GM12865 (cell line): ENCODE measurements at regions not wholly inside any gene's neighbourhood (a gene's known extent, or its start where the extent isn't known, plus 50 kb on each side); places are given as distances from the start of the nearest gene placed in this dataset.

Experiments used
- DNase-seq: peaks from one replicate; pipeline ENCODE4 v3.0.0; 2010; ENCODE audit warnings: low read depth
- H3K4me3 ChIP-seq: 2 replicates; pipeline ENCODE4 v1.5.1; 2011; ENCODE audit warnings: mild to moderate bottlenecking, low read depth, low read length, control low read depth
- TF ChIP-seq, protein P1 (sequence below): IDR thresholded peaks from 2 replicates; pipeline ENCODE4 v1.5.1; 2011; ENCODE audit warnings: low read length, control low read depth, low read depth, inconsistent platforms; ENCODE audit not compliant: insufficient read depth; ENCODE audit errors: missing control alignments

GRCh38 chr7:13276977-13277376 is 589.5 kb downstream of the ARL4A start:
- DNase-seq: no peak
- TF ChIP-seq, protein P1, sequence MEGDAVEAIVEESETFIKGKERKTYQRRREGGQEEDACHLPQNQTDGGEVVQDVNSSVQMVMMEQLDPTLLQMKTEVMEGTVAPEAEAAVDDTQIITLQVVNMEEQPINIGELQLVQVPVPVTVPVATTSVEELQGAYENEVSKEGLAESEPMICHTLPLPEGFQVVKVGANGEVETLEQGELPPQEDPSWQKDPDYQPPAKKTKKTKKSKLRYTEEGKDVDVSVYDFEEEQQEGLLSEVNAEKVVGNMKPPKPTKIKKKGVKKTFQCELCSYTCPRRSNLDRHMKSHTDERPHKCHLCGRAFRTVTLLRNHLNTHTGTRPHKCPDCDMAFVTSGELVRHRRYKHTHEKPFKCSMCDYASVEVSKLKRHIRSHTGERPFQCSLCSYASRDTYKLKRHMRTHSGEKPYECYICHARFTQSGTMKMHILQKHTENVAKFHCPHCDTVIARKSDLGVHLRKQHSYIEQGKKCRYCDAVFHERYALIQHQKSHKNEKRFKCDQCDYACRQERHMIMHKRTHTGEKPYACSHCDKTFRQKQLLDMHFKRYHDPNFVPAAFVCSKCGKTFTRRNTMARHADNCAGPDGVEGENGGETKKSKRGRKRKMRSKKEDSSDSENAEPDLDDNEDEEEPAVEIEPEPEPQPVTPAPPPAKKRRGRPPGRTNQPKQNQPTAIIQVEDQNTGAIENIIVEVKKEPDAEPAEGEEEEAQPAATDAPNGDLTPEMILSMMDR: no peak
- no peak overlapping the region for H3K4me3 ChIP-seq

DNA sequence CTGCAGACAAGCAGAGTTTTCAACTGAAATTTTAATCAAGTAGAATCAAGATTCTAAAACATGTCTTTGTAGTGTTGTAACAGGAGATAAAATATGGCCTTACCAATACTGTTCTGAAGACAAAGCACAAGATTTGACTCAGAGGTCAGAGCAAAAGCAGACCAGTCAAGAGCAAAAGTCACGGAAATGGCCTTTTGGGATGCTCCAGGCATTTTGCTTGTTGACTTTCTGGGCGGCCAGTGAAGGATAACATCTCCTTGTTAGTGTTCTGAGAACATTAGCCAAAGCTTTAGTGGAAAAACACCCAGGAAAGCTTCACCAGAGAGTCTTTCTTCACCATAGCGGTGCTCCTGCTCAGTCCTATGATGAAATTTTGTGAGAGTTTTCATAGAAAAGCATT is 590.6 kb downstream of the ARL4A start:
- TF ChIP-seq, protein P1: no peak
- no peak for DNase-seq
- H3K4me3 ChIP-seq: no peak overlapping the region

- H3K4me3 ChIP-seq: no peak overlapping the region
- TF ChIP-seq, protein P1: no peak
- peak; percentile 1 for DNase-seq
Measured at GRCh38 chr7:13279854-13280435, 592.5 kb downstream of the ARL4A start.

DNA sequence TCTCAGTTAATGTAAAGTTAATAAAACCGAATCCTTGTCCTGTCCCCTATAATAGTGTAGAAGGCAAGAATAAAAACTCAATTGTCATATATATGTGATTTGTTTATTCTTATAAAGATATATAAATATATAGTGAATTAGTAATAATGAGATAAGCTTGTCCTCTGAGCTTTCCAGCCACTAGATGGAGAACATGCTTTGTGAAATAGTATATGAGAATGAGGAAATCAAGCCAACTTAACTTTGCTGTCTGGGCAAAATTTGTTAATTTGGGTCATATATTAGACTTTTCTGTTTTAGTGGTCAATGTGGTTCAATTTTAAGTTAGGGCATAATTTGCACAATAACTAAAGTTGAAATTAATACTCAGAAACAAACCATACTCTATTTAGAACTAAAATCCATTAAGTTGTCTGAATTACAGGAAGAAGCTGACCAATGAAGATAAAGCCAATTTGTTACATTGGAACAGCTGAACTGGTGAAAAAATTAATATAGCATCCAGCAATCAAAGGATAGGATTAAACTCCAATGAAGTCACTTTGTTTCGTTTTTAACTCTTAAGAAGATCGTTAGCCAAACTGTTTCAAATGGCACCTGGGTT is 595.0 kb downstream of the ARL4A start:
- TF ChIP-seq, protein P1: no peak
- DNase-seq: no peak
- H3K4me3 ChIP-seq: no peak overlapping the region

- TF ChIP-seq, protein P1: no peak
- DNase-seq: no peak
- H3K4me3 ChIP-seq: no peak overlapping the region
Measured at GRCh38 chr7:13286916-13287315, 599.5 kb downstream of the ARL4A start.

GRCh38 chr7:13288516-13288915 is 601.1 kb downstream of the ARL4A start:
- H3K4me3 ChIP-seq: no peak overlapping the region
- TF ChIP-seq, protein P1: no peak
- DNase-seq: no peak

DNA sequence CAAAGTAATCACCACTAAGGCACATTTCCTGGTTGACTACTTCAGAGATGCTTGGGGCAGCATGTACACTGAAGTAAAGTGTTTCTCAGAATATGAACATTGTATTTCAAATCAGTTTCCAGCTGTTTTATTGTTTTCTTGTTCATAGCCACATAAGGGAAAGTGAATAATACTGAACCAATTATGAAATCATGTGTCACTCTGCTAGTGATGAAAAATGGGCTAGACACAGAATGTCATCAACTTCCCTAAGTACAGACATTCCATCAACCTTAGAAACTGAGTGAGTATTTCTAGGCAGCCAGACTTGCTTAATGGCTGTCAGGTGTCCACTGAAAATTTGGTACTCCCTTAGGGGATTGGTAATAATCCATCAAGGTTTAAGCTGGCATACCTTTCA is 603.5 kb downstream of the ARL4A start:
- H3K4me3 ChIP-seq: no peak overlapping the region
- TF ChIP-seq, protein P1: no peak
- DNase-seq: no peak
